T1000 (cell line): ENCODE measurements at regions not wholly inside any gene's neighbourhood (a gene's known extent, or its start where the extent isn't known, plus 50 kb on each side); places are given as distances from the start of the nearest gene placed in this dataset.
A peak's percentile ranks its signal among the peaks of the same experiment; 100 is the strongest.

Experiments
- DNase-seq: peaks from one replicate; lab custom pipeline; 2025; ENCODE audit warnings: mixed read lengths; lab: John Stamatoyannopoulos, UW

- DNase-seq: no peak
These were observed 456.5 kb upstream of the SOX11 start for GRCh38 chr2:5235701-5236100.

- DNase-seq: no peak
These were observed 455.9 kb upstream of the SOX11 start for GRCh38 chr2:5236249-5236648.

- DNase-seq: no peak
These were observed 449.4 kb upstream of the SOX11 start for GRCh38 chr2:5242751-5243150.

- DNase-seq: peak; percentile 75
These were observed 441.7 kb upstream of the SOX11 start for GRCh38 chr2:5250482-5250881.

GRCh38 chr2:5253263-5253662, 438.9 kb upstream of the SOX11 start:
- no peak for DNase-seq

GRCh38 chr2:5254791-5255332, 437.3 kb upstream of the SOX11 start:
- DNase-seq: no peak

GRCh38 chr2:5263291-5263690, 428.9 kb upstream of the SOX11 start:
- DNase-seq: no peak

GRCh38 chr2:5264361-5264760, 427.8 kb upstream of the SOX11 start:
- DNase-seq: no peak

- no peak for DNase-seq
These were observed 407.1 kb upstream of the SOX11 start for GRCh38 chr2:5285061-5285460.

- DNase-seq: no peak
These were observed 406.1 kb upstream of the SOX11 start for GRCh38 chr2:5285872-5286769.

GRCh38 chr2:5287558-5288334, 404.4 kb upstream of the SOX11 start:
- no peak for DNase-seq

- DNase-seq: no peak
These were observed 401.2 kb upstream of the SOX11 start for GRCh38 chr2:5290900-5291546.

- no peak for DNase-seq
These were observed 387.5 kb upstream of the SOX11 start for GRCh38 chr2:5304640-5305039.

GRCh38 chr2:5315041-5315440, 377.1 kb upstream of the SOX11 start:
- DNase-seq: no peak

GRCh38 chr2:5315512-5315911, 376.7 kb upstream of the SOX11 start:
- no peak for DNase-seq

- no peak for DNase-seq
These were observed 376.1 kb upstream of the SOX11 start for GRCh38 chr2:5316001-5316490.

GRCh38 chr2:5319493-5319892, 372.7 kb upstream of the SOX11 start:
- no peak for DNase-seq

GRCh38 chr2:5322396-5322795, 369.8 kb upstream of the SOX11 start:
- no peak for DNase-seq

GRCh38 chr2:5325523-5325922, 366.7 kb upstream of the SOX11 start:
- no peak for DNase-seq

- no peak for DNase-seq
These were observed 363.4 kb upstream of the SOX11 start for GRCh38 chr2:5328826-5329225.

GRCh38 chr2:5329763-5330162, 362.4 kb upstream of the SOX11 start:
- DNase-seq: no peak

- DNase-seq: no peak
These were observed 361.2 kb upstream of the SOX11 start for GRCh38 chr2:5330961-5331360.
